ENCODE measurements at regions not wholly inside any gene's neighbourhood (a gene's known extent, or its start where the extent isn't known, plus 50 kb on each side); places are given as distances from the start of the nearest gene placed in this dataset.

- no peak for TF ChIP-seq YY1 (IDR thresholded peaks at IDR 0.05; ENCODE audit: low read depth)
- TF ChIP-seq CTCF (IDR thresholded peaks at IDR 0.05): no peak
- TF ChIP-seq RCOR1 (IDR thresholded peaks at IDR 0.05; ENCODE audit: low read length): no peak
- no peak for TF ChIP-seq NRF1 (IDR thresholded peaks at IDR 0.05; ENCODE audit: low read depth, low read length)
- no peak for TF ChIP-seq MXI1 (IDR thresholded peaks at IDR 0.05; ENCODE audit: low read depth, low read length)
- TF ChIP-seq FOXM1 (IDR thresholded peaks at IDR 0.05; ENCODE audit: low read depth): no peak
- TF ChIP-seq POLR2AphosphoS5 (IDR thresholded peaks at IDR 0.05; ENCODE audit: low read depth, low read length): no peak
- no peak for TF ChIP-seq RAD21 (IDR thresholded peaks at IDR 0.05; ENCODE audit: low read length)
- TF ChIP-seq TAF1 (IDR thresholded peaks at IDR 0.05; ENCODE audit: borderline replicate concordance, low read depth, low read length): no peak
- no peak for TF ChIP-seq GABPA (IDR thresholded peaks at IDR 0.05; ENCODE audit: low read depth)
These were observed 1150.1 kb downstream of the STIM2 start for GRCh38 chr4:28010577-28011240.

Measured in SK-N-SH (cell line).